ENCODE measurements at regions not wholly inside any gene's neighbourhood (a gene's known extent, or its start where the extent isn't known, plus 50 kb on each side); places are given as distances from the start of the nearest gene placed in this dataset.

DNA sequence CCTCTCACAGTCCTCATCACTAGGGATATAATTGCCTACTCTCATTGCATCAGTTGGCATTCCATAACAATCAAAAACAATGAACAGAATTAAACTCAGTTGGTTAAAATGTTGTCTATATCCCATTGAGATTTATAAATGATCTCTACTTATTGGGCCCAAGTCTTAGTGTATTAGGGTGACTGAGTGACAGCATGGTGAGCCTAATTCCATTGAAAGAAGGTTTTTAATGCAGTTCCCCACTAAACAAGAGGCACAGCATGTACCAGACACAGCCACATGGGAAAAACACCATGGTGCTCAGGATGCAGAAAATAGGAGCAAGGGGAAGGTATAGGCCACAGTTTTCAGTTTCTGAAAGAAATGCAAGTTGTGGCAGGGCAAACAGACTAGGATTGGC, 208.4 kb downstream of the RFC3 start:
- peaks cover 0 to 6% (median 0%) of the 10 kb centered on the region in 4 donors for H3K9me3 ChIP-seq
- no peaks in the 10 kb centered on the region for H3K36me3 ChIP-seq
- TF ChIP-seq POLR2A (IDR thresholded peaks at IDR 0.05) = no peak
- TF ChIP-seq, protein P1, sequence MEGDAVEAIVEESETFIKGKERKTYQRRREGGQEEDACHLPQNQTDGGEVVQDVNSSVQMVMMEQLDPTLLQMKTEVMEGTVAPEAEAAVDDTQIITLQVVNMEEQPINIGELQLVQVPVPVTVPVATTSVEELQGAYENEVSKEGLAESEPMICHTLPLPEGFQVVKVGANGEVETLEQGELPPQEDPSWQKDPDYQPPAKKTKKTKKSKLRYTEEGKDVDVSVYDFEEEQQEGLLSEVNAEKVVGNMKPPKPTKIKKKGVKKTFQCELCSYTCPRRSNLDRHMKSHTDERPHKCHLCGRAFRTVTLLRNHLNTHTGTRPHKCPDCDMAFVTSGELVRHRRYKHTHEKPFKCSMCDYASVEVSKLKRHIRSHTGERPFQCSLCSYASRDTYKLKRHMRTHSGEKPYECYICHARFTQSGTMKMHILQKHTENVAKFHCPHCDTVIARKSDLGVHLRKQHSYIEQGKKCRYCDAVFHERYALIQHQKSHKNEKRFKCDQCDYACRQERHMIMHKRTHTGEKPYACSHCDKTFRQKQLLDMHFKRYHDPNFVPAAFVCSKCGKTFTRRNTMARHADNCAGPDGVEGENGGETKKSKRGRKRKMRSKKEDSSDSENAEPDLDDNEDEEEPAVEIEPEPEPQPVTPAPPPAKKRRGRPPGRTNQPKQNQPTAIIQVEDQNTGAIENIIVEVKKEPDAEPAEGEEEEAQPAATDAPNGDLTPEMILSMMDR (IDR thresholded peaks at IDR 0.05) = no peak
- no peak for DNase-seq
- H3K4me3 ChIP-seq = no peak overlapping the region
- H3K27ac ChIP-seq = no peak overlapping the region
- no peaks in the 10 kb centered on the region for H3K27me3 ChIP-seq
- H3K4me1 ChIP-seq = no peaks in the 10 kb centered on the region

DNA sequence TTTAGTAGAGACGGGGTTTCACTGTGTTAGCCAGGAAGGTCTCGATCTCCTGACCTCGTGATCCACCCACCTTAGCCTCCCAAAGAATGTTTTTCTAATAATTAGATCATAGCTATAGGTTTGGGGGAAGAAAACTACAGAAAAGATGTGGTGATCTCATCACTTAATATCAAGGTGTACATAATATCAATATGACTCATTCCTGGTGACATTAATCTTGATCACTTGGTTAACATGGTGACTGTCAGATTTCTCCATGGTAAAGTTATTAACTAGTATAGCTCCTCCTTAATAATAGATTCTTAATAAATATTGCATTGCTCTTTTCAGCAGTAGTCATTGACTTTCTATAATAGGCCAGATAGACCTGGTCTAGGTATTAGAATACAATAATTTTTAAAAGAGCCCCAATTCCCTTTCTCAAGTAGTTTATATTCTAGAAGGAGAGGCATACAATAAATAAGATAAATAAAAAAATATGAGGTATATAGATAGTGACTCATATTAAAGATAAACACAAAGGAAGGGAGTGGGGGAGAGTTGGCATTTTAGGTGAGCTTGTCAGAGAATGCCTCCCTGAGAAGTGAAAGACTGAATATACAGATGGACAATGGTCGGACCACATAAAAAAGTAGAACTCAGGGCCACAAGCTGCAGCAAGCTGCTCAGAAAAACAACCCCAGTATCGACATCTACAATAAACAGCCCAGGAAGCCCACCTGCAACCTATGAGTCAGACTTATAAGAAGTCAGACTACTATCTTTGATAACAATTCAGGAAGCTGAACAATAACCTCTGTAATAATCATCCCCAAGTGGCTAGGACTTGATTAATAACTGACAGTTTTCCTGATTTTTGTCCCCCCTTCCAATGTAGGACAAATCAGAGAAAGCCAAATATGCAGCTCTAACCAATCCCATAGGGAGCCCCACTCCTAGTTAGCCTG, 210.8 kb downstream of the RFC3 start:
- H3K36me3 ChIP-seq = no peaks in the 10 kb centered on the region
- no peaks in the 10 kb centered on the region for H3K27me3 ChIP-seq
- TF ChIP-seq, protein P1 (IDR thresholded peaks at IDR 0.05) = no peak
- no peak for TF ChIP-seq POLR2A (IDR thresholded peaks at IDR 0.05)
- H3K9me3 ChIP-seq = no peaks in the 10 kb centered on the region
- DNase-seq = no peak
- no peak overlapping the region for H3K27ac ChIP-seq
- H3K4me1 ChIP-seq = no peaks in the 10 kb centered on the region
- H3K4me3 ChIP-seq = no peak overlapping the region

GRCh38 chr13:34030782-34031181, 212.8 kb downstream of the RFC3 start:
- no peak overlapping the region for H3K27ac ChIP-seq
- no peak overlapping the region for H3K4me3 ChIP-seq
- no peaks in the 10 kb centered on the region for H3K4me1 ChIP-seq
- no peak for DNase-seq
- no peaks in the 10 kb centered on the region for H3K9me3 ChIP-seq
- no peaks in the 10 kb centered on the region for H3K36me3 ChIP-seq
- no peaks in the 10 kb centered on the region for H3K27me3 ChIP-seq
- TF ChIP-seq, protein P1 (IDR thresholded peaks at IDR 0.05) = no peak
- TF ChIP-seq POLR2A (IDR thresholded peaks at IDR 0.05) = no peak

DNA sequence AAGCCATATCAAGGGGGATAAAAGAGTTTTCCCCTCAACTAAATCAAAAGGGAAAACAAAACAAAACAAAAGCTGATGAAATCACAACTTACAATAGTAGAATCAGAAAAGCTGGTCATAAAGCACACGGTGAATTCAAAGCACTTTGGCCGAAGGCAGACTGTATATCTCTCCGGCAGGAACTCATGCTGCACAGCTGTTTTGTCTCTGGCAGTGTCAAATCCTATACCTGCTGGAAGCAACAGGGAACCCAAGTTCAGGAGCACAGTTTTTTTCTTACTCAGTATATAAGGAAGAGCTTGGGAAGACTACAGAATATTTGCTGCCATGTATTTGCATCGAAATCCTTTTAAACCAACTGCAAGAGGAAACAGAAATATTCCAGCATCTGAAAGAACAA, 213.7 kb downstream of the RFC3 start:
- Histone ChIP-seq H3K9me3 (no peaks in the 10 kb centered on the region), H3K27me3 (no peaks in the 10 kb centered on the region), H3K4me1 (no peaks in the 10 kb centered on the region), H3K4me3 (no peak overlapping the region), H3K27ac (no peak overlapping the region), H3K36me3 (no peaks in the 10 kb centered on the region)
- no peak for DNase-seq
- no peak for TF ChIP-seq POLR2A (IDR thresholded peaks at IDR 0.05)
- TF ChIP-seq, protein P1 (IDR thresholded peaks at IDR 0.05) = no peak

GRCh38 chr13:34034411-34034810, 216.5 kb downstream of the RFC3 start:
- DNase-seq = no peak

More at GRCh38 chr13:34034411-34034810, 216.5 kb downstream of the RFC3 start:
- H3K27ac ChIP-seq = no peak overlapping the region
- no peaks in the 10 kb centered on the region for H3K36me3 ChIP-seq
- H3K9me3 ChIP-seq = no peaks in the 10 kb centered on the region
- TF ChIP-seq, protein P1 (IDR thresholded peaks at IDR 0.05) = no peak
- TF ChIP-seq POLR2A (IDR thresholded peaks at IDR 0.05) = no peak
- no peak overlapping the region for H3K4me3 ChIP-seq
- H3K4me1 ChIP-seq = no peaks in the 10 kb centered on the region
- no peaks in the 10 kb centered on the region for H3K27me3 ChIP-seq

All from Peyer's patch (tissue), 4 donors.